GM12873 (cell line): ENCODE measurements at regions not wholly inside any gene's neighbourhood (a gene's known extent, or its start where the extent isn't known, plus 50 kb on each side); places are given as distances from the start of the nearest gene placed in this dataset.

Experiments
- CTCF ChIP-seq: IDR thresholded peaks from 2 replicates; pipeline ENCODE4 v1.5.1; 2012; ENCODE audit warnings: low read depth, mild to moderate bottlenecking, moderate library complexity, low read length, control low read depth; ENCODE audit not compliant: insufficient read depth; ENCODE audit errors: missing control alignments

GRCh38 chr6:132995432-132995831 is 181.1 kb downstream of the RPS12 start:
- no peak for TF ChIP-seq CTCF

- no peak for TF ChIP-seq CTCF
These were observed 184.0 kb downstream of the RPS12 start for GRCh38 chr6:132998418-132998817.

DNA sequence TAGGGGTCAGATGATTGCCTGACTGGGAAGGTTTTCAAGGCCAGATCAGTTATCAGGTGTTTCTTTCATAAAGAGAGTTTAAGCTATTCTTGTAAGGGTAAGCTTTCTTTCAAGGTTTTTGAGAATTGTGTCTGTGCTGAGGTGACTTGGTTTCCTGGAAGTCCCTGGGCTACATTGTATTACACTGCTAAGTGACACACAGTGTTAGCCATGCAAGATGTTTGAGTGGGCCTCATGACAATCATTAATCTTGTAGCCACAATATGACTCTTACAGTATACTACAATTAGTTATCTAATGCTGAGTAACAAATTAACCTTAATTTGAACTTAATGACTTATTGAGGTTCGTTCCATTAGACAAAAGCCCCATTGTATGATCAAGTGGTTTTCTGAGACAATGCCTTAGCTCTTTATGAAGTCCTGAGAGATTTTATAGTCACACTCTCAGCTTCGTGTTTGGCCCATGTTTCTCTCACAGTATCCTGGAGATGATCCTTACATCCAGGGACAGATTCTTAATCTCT is 186.7 kb downstream of the RPS12 start:
- no peak for TF ChIP-seq CTCF

DNA sequence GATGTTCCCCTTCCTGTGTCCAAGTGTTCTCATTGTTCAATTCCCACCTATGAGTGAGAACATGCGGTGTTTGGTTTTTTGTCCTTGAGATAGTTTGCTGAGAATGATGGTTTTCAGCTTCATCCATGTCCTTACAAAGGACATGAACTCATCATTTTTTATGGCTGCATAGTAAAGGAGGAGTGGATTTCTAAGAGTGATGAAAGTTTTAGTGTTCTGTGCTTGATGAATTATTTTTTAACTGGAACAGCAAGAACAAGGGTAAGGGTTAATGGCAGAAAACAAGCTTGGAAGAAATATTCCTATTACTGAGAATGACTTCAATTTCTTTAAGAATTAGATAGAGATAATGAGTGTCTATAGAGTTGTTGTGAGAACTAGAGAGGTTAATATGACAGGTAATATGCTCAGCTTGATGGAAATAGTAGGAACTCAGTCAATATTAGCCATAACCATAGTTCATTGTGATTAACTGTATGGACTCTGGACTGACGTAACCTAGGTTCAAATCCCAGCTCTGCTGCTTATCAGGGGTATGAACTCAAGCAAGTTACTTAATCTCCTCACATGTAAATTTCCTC is 190.0 kb downstream of the RPS12 start:
- no peak for TF ChIP-seq CTCF

- TF ChIP-seq CTCF = no peak
These were observed 198.4 kb downstream of the RPS12 start for GRCh38 chr6:133012774-133013173.

DNA sequence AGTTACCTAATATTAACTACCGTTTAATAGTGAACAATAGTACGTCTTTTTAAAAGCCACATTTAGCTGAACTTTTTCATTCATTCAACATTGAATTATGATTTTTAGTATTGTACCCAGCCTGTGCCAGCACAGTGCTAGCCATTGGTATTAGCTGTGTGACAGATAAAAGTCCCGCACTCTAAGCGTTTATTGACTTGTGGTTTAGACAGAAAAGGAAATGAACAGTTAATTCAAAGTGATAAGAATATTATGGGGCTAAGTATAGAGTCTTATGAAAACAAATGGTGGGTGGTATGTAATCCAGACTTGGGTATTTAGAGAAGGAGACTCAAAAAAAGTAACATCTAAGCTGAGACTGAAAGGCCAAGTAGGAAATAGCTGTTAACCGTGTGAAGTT is 202.3 kb downstream of the RPS12 start:
- TF ChIP-seq CTCF = no peak

GRCh38 chr6:133017581-133017980 is 203.2 kb downstream of the RPS12 start:
- no peak for TF ChIP-seq CTCF
